Keratinocyte (primary cell): ENCODE measurements at regions not wholly inside any gene's neighbourhood (a gene's known extent, or its start where the extent isn't known, plus 50 kb on each side); places are given as distances from the start of the nearest gene placed in this dataset.

ENCODE experiments used
- DNase-seq: peaks from one replicate; pipeline ENCODE4 v3.0.0-alpha.2; 2011; ENCODE audit warnings: low read depth, missing footprints, low spot score
- FAIRE-seq: peaks from 2 replicates; lab custom pipeline; 2011; peaks lifted over from hg19 to GRCh38; lab: Jason Lieb, UNC
- H2AFZ ChIP-seq: 2 replicates; pipeline ENCODE4 v1.6.0; 2012; ENCODE audit warnings: low read length, control low read depth, inconsistent platforms; ENCODE audit not compliant: control insufficient read depth
- H3K27ac ChIP-seq: 2 replicates; pipeline ENCODE4 v1.5.1; 2011; ENCODE audit warnings: low read length; ENCODE audit not compliant: control insufficient read depth, insufficient read depth
- H3K27me3 ChIP-seq: 3 replicates; pipeline ENCODE4 v1.6.0; 2011; ENCODE audit warnings: low read length; ENCODE audit not compliant: control insufficient read depth, insufficient read depth; ENCODE audit errors: extremely low read depth
- H3K36me3 ChIP-seq, 2 experiments: 2 replicates in 1 of 2; 3 replicates in 1 of 2; pipeline ENCODE4 v1.5.1; 2011; ENCODE audit warnings: low read length in 2 of 2, mild to moderate bottlenecking in 1 of 2; ENCODE audit not compliant: control insufficient read depth in 2 of 2, insufficient read depth in 2 of 2; ENCODE audit errors: extremely low read depth in 1 of 2
- H3K4me1 ChIP-seq: 3 replicates; pipeline ENCODE4 v1.5.1; 2011; ENCODE audit warnings: low read length; ENCODE audit not compliant: control insufficient read depth, insufficient read depth; ENCODE audit errors: extremely low read depth
- H3K4me2 ChIP-seq: 3 replicates; pipeline ENCODE4 v1.6.0; 2011; ENCODE audit warnings: low read depth, low read length; ENCODE audit not compliant: control insufficient read depth, insufficient read depth; ENCODE audit errors: extremely low read depth
- H3K4me3 ChIP-seq, 3 experiments: fragments of 200-600 bp in 1 of 3; sonication (generic) in 1 of 3; 2 replicates in 2 of 3; 3 replicates in 1 of 3; pipeline ENCODE4 v1.5.1; 2011 to 2016; ENCODE audit warnings: low read length in 3 of 3, mild to moderate bottlenecking in 3 of 3, control low read depth in 2 of 3, inconsistent platforms in 1 of 3, low read depth in 1 of 3, mixed read lengths in 1 of 3, mixed run types in 1 of 3, moderate library complexity in 1 of 3; ENCODE audit not compliant: control insufficient read depth in 2 of 3, insufficient read depth in 2 of 3; ENCODE audit errors: extremely low read depth in 1 of 3
- H3K79me2 ChIP-seq: 2 replicates; pipeline ENCODE4 v1.6.0; 2012; ENCODE audit warnings: low read length; ENCODE audit not compliant: control insufficient read depth, insufficient read depth
- H3K9ac ChIP-seq: 3 replicates; pipeline ENCODE4 v1.6.0; 2011; ENCODE audit warnings: low read length; ENCODE audit not compliant: control insufficient read depth, insufficient read depth; ENCODE audit errors: extremely low read depth
- H3K9me1 ChIP-seq: 3 replicates; pipeline ENCODE4 v1.6.0; 2011; ENCODE audit warnings: low read length; ENCODE audit not compliant: control insufficient read depth, insufficient read depth; ENCODE audit errors: extremely low read depth
- H3K9me3 ChIP-seq: 2 replicates; pipeline ENCODE4 v1.5.1; 2012; ENCODE audit warnings: low read depth, low read length; ENCODE audit not compliant: control insufficient read depth
- H4K20me1 ChIP-seq: 3 replicates; pipeline ENCODE4 v1.6.0; 2011; ENCODE audit warnings: low read length; ENCODE audit not compliant: control insufficient read depth, insufficient read depth; ENCODE audit errors: extremely low read depth
- EZH2 ChIP-seq: IDR thresholded peaks from one replicate; pipeline ENCODE4 v1.6.1; 2012; ENCODE audit warnings: inconsistent platforms, mild to moderate bottlenecking, low read length, moderate library complexity
- dilution Hi-C: fragments of 300-500 bp; cut with MboI; formaldehyde crosslinking; loops from one replicate; pipeline ENCODE4 v1.7.0; 2020; ENCODE audit warnings: low sequenced_read_pairs; ENCODE audit not compliant: extremely low pct_ligation_motif_present
- TF ChIP-seq, protein P1 (sequence below), 3 experiments: IDR thresholded peaks in 1 of 3; conservative IDR thresholded peaks in 1 of 3; optimal IDR thresholded peaks in 1 of 3; 2 replicates in 2 of 3; 3 replicates in 1 of 3; pipeline versions ENCODE3 to v1.5.1; 2011; ENCODE audit warnings: low read length in 3 of 3, mild to moderate bottlenecking in 3 of 3, moderate library complexity in 2 of 3, control low read depth in 1 of 3, inconsistent platforms in 1 of 3; ENCODE audit not compliant: insufficient read depth in 2 of 3; ENCODE audit errors: extremely low read depth in 1 of 3

DNA sequence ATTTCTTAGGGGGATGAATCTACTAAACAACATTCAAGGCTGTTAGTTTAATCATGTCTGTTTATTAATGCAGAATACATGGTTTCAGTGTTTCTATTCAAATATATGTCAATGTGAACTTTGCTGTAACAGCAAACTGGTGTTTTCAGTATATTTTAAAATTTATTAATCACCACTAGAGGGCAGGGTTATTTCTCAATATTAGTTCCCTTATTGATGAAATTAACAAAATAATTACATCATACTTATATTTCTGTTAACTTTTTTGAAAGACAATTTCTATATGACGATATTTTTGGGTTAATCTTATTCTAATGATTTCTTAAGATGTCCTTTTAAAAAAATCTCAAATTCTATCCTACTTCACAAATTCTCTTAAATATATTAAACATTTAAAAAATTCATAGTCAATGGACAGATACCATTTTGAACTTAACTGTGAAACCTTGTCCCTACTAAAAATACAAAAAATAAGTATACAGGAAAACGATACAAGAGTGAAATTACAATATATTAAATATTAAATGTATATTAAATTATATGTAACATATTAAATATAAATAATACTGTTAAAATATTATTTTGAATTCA, 1034.1 kb upstream of the PRMT6 start:
- Histone ChIP-seq H3K9ac (no peak overlapping the region), H3K9me1 (no peaks in the 10 kb centered on the region), H4K20me1 (no peaks in the 10 kb centered on the region), H3K36me3 (no peaks in the 10 kb centered on the region), H3K9me3 (no peaks in the 10 kb centered on the region), H3K79me2 (no peaks in the 10 kb centered on the region), H3K4me3 (no peak overlapping the region), H3K27ac (no peak overlapping the region), H2AFZ (no peak overlapping the region), H3K4me1 (no peaks in the 10 kb centered on the region), H3K4me2 (no peak overlapping the region), H3K27me3 (no peaks in the 10 kb centered on the region)
- dilution Hi-C loops: no loop called here
- FAIRE-seq (no peak), DNase-seq (no peak)
- TF ChIP-seq EZH2: no peak
- TF ChIP-seq, protein P1, sequence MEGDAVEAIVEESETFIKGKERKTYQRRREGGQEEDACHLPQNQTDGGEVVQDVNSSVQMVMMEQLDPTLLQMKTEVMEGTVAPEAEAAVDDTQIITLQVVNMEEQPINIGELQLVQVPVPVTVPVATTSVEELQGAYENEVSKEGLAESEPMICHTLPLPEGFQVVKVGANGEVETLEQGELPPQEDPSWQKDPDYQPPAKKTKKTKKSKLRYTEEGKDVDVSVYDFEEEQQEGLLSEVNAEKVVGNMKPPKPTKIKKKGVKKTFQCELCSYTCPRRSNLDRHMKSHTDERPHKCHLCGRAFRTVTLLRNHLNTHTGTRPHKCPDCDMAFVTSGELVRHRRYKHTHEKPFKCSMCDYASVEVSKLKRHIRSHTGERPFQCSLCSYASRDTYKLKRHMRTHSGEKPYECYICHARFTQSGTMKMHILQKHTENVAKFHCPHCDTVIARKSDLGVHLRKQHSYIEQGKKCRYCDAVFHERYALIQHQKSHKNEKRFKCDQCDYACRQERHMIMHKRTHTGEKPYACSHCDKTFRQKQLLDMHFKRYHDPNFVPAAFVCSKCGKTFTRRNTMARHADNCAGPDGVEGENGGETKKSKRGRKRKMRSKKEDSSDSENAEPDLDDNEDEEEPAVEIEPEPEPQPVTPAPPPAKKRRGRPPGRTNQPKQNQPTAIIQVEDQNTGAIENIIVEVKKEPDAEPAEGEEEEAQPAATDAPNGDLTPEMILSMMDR (optimal IDR thresholded peaks at IDR 0.05 in 1 of 3, IDR thresholded peaks at IDR 0.05 in 1 of 3, conservative IDR thresholded peaks at IDR 0.05 in 1 of 3; ENCODE audit: extremely low read depth in 1 of 3, insufficient read depth in 2 of 3, low read length in 3 of 3): peak in 2 of 3 experiments; percentile 14 to 24

DNA sequence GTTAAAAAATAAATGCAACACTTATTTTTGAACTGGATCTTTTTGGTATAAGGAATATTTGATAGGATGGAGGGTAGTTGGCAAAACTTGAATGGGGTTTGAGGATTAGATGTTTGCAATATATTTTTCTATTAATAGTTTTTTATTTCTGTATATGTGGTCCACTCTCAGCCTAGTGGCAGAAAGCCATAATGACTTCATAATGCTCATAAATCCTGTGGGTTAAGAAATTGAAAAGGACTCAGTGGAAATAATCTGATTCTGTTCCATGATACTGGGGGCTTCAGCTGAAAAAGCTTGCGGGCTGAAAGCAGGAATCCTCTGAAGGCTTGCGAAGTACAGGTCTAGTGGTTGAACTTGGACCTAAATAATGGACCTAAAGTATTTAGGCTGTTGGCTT, 1028.6 kb upstream of the PRMT6 start:
- no peak for FAIRE-seq
- H3K9me3 ChIP-seq: no peaks in the 10 kb centered on the region
- dilution Hi-C loops: no loop called here
- no peak overlapping the region for H3K27ac ChIP-seq
- H3K9ac ChIP-seq: no peak overlapping the region
- H3K4me2 ChIP-seq: no peak overlapping the region
- H3K79me2 ChIP-seq: no peaks in the 10 kb centered on the region
- no peak overlapping the region for H2AFZ ChIP-seq
- TF ChIP-seq, protein P1 (optimal IDR thresholded peaks at IDR 0.05 in 1 of 3, IDR thresholded peaks at IDR 0.05 in 1 of 3, conservative IDR thresholded peaks at IDR 0.05 in 1 of 3; ENCODE audit: extremely low read depth in 1 of 3, insufficient read depth in 2 of 3, low read length in 3 of 3): no peak
- TF ChIP-seq EZH2: no peak
- no peaks in the 10 kb centered on the region for H3K36me3 ChIP-seq
- no peaks in the 10 kb centered on the region for H4K20me1 ChIP-seq
- H3K27me3 ChIP-seq: no peaks in the 10 kb centered on the region
- H3K4me1 ChIP-seq: no peaks in the 10 kb centered on the region
- H3K9me1 ChIP-seq: no peaks in the 10 kb centered on the region
- DNase-seq: no peak
- no peak overlapping the region for H3K4me3 ChIP-seq
